KBM-7 (cell line): ENCODE measurements at regions not wholly inside any gene's neighbourhood (a gene's known extent, or its start where the extent isn't known, plus 50 kb on each side); places are given as distances from the start of the nearest gene placed in this dataset.
"Not testable (repeated sequence)": the region's sequence is repeated elsewhere in the genome, so short reads cannot be mapped to it uniquely, and the experiment has no call there.

Experiments
- DNase-seq: peaks from one replicate; pipeline ENCODE4 v3.0.0-alpha.2; 2015
- in situ Hi-C: fragments of 300-500 bp; cut with MboI; formaldehyde crosslinking; loops from 2 replicates; pipeline ENCODE4 v1.14.3; 2020; ENCODE audit warnings: low sequenced_read_pairs, low pct_unique_long_range_greater_than_20kb, mixed read lengths

- in situ Hi-C loops, DNase-seq: not testable (repeated sequence)
These were observed 228.8 kb downstream of the ZNF92 start for GRCh38 chr7:65602495-65602894.

GRCh38 chr7:65609131-65609530 is 235.5 kb downstream of the ZNF92 start:
- in situ Hi-C loops, result no loop called here
- DNase-seq, result no peak

GRCh38 chr7:65613644-65614289 is 240.1 kb downstream of the ZNF92 start:
- in situ Hi-C loops, DNase-seq: not testable (repeated sequence)

DNA sequence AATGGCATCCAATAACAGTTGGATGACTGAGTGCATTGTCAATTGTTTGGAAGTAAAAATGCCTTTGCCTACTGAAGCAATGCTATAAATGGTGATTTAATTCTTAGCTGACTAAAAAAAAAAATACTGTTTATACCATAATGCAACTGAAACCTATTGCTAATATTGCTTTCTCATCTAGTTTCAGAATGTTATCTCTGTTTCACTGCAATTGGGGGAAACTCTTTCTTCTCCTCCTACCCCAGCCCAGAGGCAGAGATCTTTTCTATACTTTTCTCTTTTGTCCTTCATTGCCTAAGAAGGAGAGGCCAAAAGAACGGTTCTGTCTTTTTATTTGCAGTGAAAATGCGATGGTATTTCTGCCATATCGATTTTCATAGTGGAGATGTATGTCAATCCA is 242.5 kb downstream of the ZNF92 start:
- DNase-seq, in situ Hi-C loops: not testable (repeated sequence)

GRCh38 chr7:65620216-65620615 is 246.6 kb downstream of the ZNF92 start:
- in situ Hi-C loops, DNase-seq: not testable (repeated sequence)

DNA sequence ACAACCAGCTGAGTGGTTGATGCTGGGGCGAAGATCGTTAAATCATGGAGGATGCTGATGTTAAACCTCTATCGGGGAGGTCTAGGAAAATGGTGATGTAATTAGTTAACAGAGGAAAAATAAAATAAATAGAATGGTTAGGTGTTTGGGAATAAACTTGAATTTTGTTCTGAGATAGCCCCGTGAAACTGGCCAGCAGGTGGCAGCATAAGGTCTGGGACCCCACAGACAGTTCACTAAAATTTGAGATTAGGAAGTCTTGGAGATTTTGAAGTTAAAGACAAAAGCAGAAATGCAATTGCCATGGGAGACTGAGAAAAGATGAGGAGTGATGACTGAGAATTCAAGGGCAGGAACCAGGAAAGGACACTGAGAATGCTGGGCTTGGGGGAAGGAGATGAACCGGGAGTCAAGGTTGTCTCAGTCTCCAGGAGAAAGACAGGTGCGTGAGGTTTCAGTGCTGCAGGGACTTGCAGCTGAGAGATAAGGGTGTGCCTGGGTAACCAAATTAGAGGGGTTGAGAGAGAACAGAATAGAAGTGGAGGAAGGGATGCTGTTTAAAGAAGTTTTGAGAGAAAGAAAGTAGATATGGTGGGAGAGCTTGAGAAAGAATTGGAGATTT is 248.0 kb downstream of the ZNF92 start:
- in situ Hi-C loops, result not testable (repeated sequence)
- peak; percentile 37 for DNase-seq

DNA sequence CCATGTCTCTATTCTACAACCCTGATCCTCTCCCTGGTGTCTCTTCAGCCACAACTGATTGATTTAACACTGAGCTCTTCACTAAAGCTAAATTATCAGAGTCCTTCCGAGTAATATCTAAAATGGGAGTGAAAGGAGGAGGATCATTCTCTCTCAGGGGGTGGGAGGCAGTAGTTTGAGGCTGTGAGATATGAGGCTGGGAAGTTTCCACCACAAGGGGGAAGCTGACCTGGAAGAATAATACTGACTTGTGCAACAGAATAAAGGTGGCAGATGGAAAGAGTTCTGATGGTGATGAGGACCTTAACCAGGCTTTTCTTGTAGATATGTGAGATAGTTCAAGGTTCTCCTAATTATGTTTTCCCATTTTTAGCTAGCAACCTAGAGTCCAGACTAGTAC is 241.6 kb upstream of the VKORC1L1 start:
- DNase-seq, in situ Hi-C loops: not testable (repeated sequence)

DNA sequence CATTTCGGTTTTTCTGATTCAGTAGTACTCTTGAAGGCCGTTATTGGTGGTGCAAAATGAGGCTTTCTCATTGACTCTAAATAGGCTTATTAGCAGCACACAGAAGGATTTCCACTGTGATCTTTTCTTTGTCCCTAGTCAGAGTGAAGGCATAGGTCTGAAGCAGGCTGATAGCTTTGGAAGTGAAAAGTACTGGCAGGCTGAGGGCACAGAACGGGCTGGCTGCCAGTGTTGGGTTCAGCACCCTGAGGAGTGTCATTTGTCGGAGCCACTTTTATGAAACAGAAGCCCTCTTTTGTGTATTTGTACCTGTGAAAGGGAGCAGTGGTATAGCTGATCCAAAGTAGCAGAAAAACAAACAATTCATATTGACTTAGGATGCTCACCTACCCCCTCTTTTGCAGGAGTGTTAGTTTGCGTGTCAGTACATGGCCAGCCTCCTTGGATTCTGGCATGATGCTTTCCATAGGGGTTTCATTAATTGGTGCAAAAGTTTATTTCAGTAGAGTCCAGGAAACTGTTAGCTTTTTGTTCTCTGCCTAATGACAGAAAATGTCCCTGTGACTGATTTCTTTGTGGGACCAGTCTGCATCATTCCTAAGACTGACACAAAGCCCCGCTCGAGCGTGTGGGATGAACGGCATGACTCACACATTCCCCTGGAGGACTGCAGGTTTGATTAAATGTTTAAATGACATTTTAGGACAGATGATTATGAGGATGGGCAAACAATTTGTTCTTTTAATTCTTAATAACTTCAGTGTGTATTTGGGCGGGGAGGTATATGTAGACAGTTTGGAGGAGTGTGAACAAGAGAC is 239.1 kb upstream of the VKORC1L1 start:
- in situ Hi-C loops, DNase-seq: not testable (repeated sequence)

DNA sequence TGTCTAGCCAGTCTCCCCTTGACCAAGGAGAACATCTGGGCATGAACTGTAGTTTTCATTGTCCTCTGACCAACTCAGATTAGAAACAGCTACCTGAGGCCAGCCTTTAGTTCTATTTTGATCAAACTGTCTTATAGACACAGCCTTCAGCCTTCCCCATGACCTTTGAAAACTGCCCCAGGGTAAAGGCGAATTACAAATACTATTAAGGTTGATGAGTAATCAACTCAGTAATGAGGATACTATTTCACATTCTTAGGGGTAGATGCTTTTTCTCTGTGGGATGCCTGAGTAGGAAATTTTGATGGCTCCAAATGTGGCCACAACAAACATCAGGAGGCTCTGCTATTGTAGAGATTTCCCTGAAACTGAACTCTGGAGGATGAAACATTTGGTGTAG is 234.0 kb upstream of the VKORC1L1 start:
- in situ Hi-C loops, DNase-seq: not testable (repeated sequence)

DNA sequence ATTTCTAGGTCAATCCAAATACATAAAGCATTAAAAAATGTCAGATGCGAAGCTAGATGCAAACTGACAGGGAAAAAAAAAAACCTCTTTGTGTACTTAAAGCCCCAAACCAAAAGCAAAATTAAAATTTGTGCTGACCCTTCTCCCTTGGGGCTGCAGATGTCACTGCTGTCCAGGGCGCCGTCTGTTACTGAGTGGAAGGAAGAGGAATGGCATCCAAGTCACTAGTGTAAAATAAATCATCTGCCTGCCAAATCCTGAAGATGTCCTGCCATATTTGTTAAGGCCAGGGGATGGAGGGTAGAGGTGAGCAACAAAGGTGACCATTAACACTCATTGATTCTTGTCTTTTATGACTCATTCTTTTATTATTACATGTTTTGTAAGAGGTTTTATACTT is 233.2 kb upstream of the VKORC1L1 start:
- in situ Hi-C loops, DNase-seq: not testable (repeated sequence)

DNA sequence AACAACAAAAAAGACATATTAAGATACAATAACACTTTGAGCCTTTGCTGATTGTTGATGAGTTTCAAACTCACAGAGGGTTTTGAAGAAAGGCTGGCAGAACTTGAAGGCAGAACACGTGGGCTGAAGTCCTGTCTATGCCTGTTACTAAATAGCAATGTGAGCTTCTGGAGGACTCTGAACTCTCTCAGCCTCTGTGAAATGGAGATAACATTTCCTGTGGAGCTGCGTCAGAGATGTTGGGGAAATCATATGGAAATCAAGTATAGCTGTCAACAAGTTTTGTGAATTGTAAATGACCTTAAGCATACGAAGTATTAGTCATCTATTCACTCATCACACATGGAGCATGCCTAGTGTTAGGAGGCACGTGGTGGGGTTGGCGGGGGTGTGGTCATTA is 229.4 kb upstream of the VKORC1L1 start:
- DNase-seq, in situ Hi-C loops: not testable (repeated sequence)

- in situ Hi-C loops, DNase-seq: not testable (repeated sequence)
These were observed 225.5 kb upstream of the VKORC1L1 start for GRCh38 chr7:65647153-65647964.

DNA sequence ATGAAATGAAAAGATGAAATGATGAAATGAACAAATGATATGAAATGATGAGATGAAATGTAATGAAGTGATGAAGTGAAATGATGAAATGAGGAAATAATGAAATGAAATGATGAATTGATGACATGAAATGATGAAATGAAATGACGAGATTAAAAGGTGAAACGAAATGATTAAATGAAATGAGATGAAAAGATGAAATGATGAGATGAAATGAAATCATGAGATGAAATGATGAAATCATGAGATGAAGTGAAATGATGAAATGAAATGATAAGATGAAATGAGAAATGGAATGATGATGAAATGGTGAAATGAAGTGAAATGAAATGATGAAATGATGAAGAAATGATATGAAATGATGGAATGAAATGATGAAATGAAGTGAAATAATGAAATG is 221.7 kb upstream of the VKORC1L1 start:
- DNase-seq, in situ Hi-C loops: not testable (repeated sequence)

GRCh38 chr7:65651826-65652592 is 220.9 kb upstream of the VKORC1L1 start:
- in situ Hi-C loops, DNase-seq: not testable (repeated sequence)

GRCh38 chr7:65652669-65653068 is 220.2 kb upstream of the VKORC1L1 start:
- DNase-seq, in situ Hi-C loops: not testable (repeated sequence)

- DNase-seq, in situ Hi-C loops: not testable (repeated sequence)
These were observed 216.2 kb upstream of the VKORC1L1 start for GRCh38 chr7:65656494-65657188.

DNA sequence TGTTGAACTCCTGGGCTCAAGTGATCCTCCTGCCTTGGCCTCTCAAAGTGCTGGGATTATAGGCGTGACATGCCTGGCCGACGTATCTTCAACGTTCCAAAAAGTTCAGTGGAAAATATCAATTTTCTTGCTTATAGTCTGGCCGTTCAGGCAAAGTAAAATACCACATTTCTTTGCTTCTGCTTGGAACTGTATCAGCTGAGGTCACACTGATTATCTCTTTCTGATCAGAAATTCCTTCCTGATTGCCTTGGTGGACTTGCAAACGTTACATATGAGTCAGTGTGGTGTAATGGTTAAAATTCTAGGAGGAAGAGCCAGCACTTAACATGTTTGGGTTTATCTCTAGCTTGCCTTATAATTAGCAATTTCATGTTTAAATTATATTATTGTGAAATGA is 189.5 kb upstream of the VKORC1L1 start:
- DNase-seq, in situ Hi-C loops: not testable (repeated sequence)
